ENCODE measurements at regions not wholly inside any gene's neighbourhood (a gene's known extent, or its start where the extent isn't known, plus 50 kb on each side); places are given as distances from the start of the nearest gene placed in this dataset.

GRCh38 chr14:97442363-97442762, 645.2 kb downstream of the VRK1 start:
- Histone ChIP-seq H4K20me1 (replicated peaks; ENCODE audit: control insufficient read depth, extremely low read depth, insufficient read depth, low read length) (no peaks in the 10 kb centered on the region), H3K4me2 (ENCODE audit: insufficient read depth, low read length) (no peak overlapping the region), H3K9me3 (replicated peaks; ENCODE audit: control insufficient read depth, insufficient read depth, low read length) (peaks cover 7% of the 10 kb centered on the region), H3K4me1 (ENCODE audit: control insufficient read depth, extremely low read depth, insufficient read depth, low read length) (no peaks in the 10 kb centered on the region), H2AFZ (ENCODE audit: low read depth, low read length) (no peak overlapping the region), H3K9ac (replicated peaks; ENCODE audit: extremely low read depth, insufficient read depth, low read length) (no peak overlapping the region), H3K79me2 (ENCODE audit: control insufficient read depth, insufficient read depth, low read length) (no peaks in the 10 kb centered on the region), H3K27ac (ENCODE audit: insufficient read depth, low read depth, low read length) (no peak overlapping the region), H3K27me3 (ENCODE audit: control insufficient read depth in 2 of 2, insufficient read depth in 2 of 2, low read length in 2 of 2) (no peaks in the 10 kb centered on the region), H3K36me3 (ENCODE audit: control insufficient read depth in 2 of 2, extremely low read depth in 1 of 2, insufficient read depth in 2 of 2, low read length in 2 of 2) (no peaks in the 10 kb centered on the region), H3K4me3 (replicated peaks in 1 of 3; ENCODE audit: insufficient read depth in 1 of 3, low read depth in 1 of 3, low read length in 3 of 3) (no peak overlapping the region), H3K9me1 (replicated peaks; ENCODE audit: control insufficient read depth, extremely low read depth, insufficient read depth, low read length) (no peaks in the 10 kb centered on the region)
- intact Hi-C loops (cut with micrococcal nuclease): no loop called here
- POLR2A ChIA-PET: no interaction called here
- DNase-seq (ENCODE audit: low read depth, low spot score): no peak
- CTCF ChIA-PET: no interaction called here
- no TSS peak for BruUV-seq (replicated peaks)
- no peak for FAIRE-seq
- TF ChIP-seq, protein P1, sequence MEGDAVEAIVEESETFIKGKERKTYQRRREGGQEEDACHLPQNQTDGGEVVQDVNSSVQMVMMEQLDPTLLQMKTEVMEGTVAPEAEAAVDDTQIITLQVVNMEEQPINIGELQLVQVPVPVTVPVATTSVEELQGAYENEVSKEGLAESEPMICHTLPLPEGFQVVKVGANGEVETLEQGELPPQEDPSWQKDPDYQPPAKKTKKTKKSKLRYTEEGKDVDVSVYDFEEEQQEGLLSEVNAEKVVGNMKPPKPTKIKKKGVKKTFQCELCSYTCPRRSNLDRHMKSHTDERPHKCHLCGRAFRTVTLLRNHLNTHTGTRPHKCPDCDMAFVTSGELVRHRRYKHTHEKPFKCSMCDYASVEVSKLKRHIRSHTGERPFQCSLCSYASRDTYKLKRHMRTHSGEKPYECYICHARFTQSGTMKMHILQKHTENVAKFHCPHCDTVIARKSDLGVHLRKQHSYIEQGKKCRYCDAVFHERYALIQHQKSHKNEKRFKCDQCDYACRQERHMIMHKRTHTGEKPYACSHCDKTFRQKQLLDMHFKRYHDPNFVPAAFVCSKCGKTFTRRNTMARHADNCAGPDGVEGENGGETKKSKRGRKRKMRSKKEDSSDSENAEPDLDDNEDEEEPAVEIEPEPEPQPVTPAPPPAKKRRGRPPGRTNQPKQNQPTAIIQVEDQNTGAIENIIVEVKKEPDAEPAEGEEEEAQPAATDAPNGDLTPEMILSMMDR (IDR thresholded peaks at IDR 0.05; ENCODE audit: extremely low read depth in 1 of 2, insufficient read depth in 1 of 2, low read depth in 1 of 2, low read length in 2 of 2): no peak
- TF ChIP-seq POLR2AphosphoS5 (IDR thresholded peaks at IDR 0.05; ENCODE audit: insufficient read depth, low read depth, low read length) (no peak), GATA2 (IDR thresholded peaks at IDR 0.05; ENCODE audit: insufficient read depth, insufficient read length, low read depth, low read length) (no peak), JUN (IDR thresholded peaks at IDR 0.05; ENCODE audit: borderline replicate concordance, insufficient read depth, insufficient read length, low read depth) (no peak), MYC (IDR thresholded peaks at IDR 0.05; ENCODE audit: low read depth, low read length) (no peak), MAX (IDR thresholded peaks at IDR 0.05; ENCODE audit: insufficient read depth, insufficient read length) (no peak), POLR2A (IDR thresholded peaks at IDR 0.05; ENCODE audit: low read depth, low read length) (no peak), EZH2 (IDR thresholded peaks at IDR 0.05; ENCODE audit: borderline replicate concordance, low read depth, low read length, severe bottlenecking) (no peak), FOS (IDR thresholded peaks at IDR 0.05; ENCODE audit: borderline replicate concordance, insufficient read depth, low read length) (no peak)
- dilution Hi-C loops (cut with MboI; ENCODE audit: extremely low pct_ligation_motif_present, low sequenced_read_pairs): no loop called here
